HG03520 (cell line): ENCODE measurements at regions not wholly inside any gene's neighbourhood (a gene's known extent, or its start where the extent isn't known, plus 50 kb on each side); places are given as distances from the start of the nearest gene placed in this dataset.
"Not testable (repeated sequence)": the region's sequence is repeated elsewhere in the genome, so short reads cannot be mapped to it uniquely, and the experiment has no call there.

Source experiments
- ATAC-seq: cut with Tn5 transposase; IDR thresholded peaks from one replicate; pipeline ENCODE4 v1.9.1; 2021; ENCODE audit warnings: mild to moderate bottlenecking, moderate library complexity; ENCODE audit not compliant: unreplicated experiment

- no peak for ATAC-seq
These were observed 495.4 kb upstream of the TMEM132C start for GRCh38 chr12:127771546-127771945.

GRCh38 chr12:127773520-127773919 lies 493.4 kb upstream of the TMEM132C start:
- no peak for ATAC-seq

- ATAC-seq: no peak
These were observed 492.1 kb upstream of the TMEM132C start for GRCh38 chr12:127774828-127775227.

GRCh38 chr12:127779301-127780045 lies 487.5 kb upstream of the TMEM132C start:
- no peak for ATAC-seq

GRCh38 chr12:127780881-127781280 lies 486.1 kb upstream of the TMEM132C start:
- no peak for ATAC-seq

GRCh38 chr12:127781336-127781735 lies 485.6 kb upstream of the TMEM132C start:
- no peak for ATAC-seq

GRCh38 chr12:127785540-127785939 lies 481.4 kb upstream of the TMEM132C start:
- ATAC-seq: no peak

GRCh38 chr12:127785986-127786590 lies 480.9 kb upstream of the TMEM132C start:
- no peak for ATAC-seq

- no peak for ATAC-seq
These were observed 479.4 kb upstream of the TMEM132C start for GRCh38 chr12:127787544-127787943.

- ATAC-seq: no peak
These were observed 476.6 kb upstream of the TMEM132C start for GRCh38 chr12:127790376-127790775.

- ATAC-seq: no peak
These were observed 475.8 kb upstream of the TMEM132C start for GRCh38 chr12:127791217-127791616.

GRCh38 chr12:127797918-127798317 lies 469.1 kb upstream of the TMEM132C start:
- ATAC-seq: no peak

GRCh38 chr12:127802271-127802670 lies 464.7 kb upstream of the TMEM132C start:
- ATAC-seq: no peak

- no peak for ATAC-seq
These were observed 463.4 kb upstream of the TMEM132C start for GRCh38 chr12:127803545-127803944.

GRCh38 chr12:127809275-127809674 lies 457.7 kb upstream of the TMEM132C start:
- no peak for ATAC-seq

GRCh38 chr12:127810041-127810440 lies 456.9 kb upstream of the TMEM132C start:
- ATAC-seq: no peak

GRCh38 chr12:127810459-127810858 lies 456.5 kb upstream of the TMEM132C start:
- ATAC-seq: not testable (repeated sequence)

GRCh38 chr12:127811988-127812387 lies 455.0 kb upstream of the TMEM132C start:
- ATAC-seq: no peak

- ATAC-seq: no peak
These were observed 453.8 kb upstream of the TMEM132C start for GRCh38 chr12:127813147-127813546.

GRCh38 chr12:127819056-127819455 lies 447.9 kb upstream of the TMEM132C start:
- ATAC-seq: no peak

- ATAC-seq: no peak
These were observed 446.7 kb upstream of the TMEM132C start for GRCh38 chr12:127820271-127820670.

- no peak for ATAC-seq
These were observed 446.1 kb upstream of the TMEM132C start for GRCh38 chr12:127820846-127821245.
